Calu3 (cell line): ENCODE measurements at regions not wholly inside any gene's neighbourhood (a gene's known extent, or its start where the extent isn't known, plus 50 kb on each side); places are given as distances from the start of the nearest gene placed in this dataset.
"Not testable (repeated sequence)": the region's sequence is repeated elsewhere in the genome, so short reads cannot be mapped to it uniquely, and the experiment has no call there.

Experiments
- BruUV-seq: library from RNA; stranded (reverse); fragments of 400-500 nt; replicated peaks from 2 replicates; lab custom pipeline; 2021; lab: Mats Ljungman, UMichigan
- CTCF ChIA-PET: fragments of 300-600 bp; sonication (Branson Sonifier 250); formaldehyde crosslinking; loops from one replicate; lab custom pipeline; 2022; ENCODE audit warnings: antibody characterized with exemption; lab: Charles Lee
- DNase-seq: peaks from one replicate; pipeline ENCODE4 v3.0.0; 2022
- H3K27ac Mint-ChIP-seq: one replicate; pipeline ENCODE4 v1.8.0; 2022; ENCODE audit warnings: mixed read lengths; ENCODE audit not compliant: unreplicated experiment
- H3K27me3 Mint-ChIP-seq: one replicate; pipeline ENCODE4 v1.8.0; 2022; ENCODE audit warnings: mixed read lengths; ENCODE audit not compliant: unreplicated experiment
- H3K36me3 Mint-ChIP-seq: one replicate; pipeline ENCODE4 v1.8.0; 2022; ENCODE audit warnings: mild to moderate bottlenecking, moderate library complexity, mixed read lengths; ENCODE audit not compliant: insufficient read depth, unreplicated experiment
- H3K4me1 Mint-ChIP-seq: one replicate; pipeline ENCODE4 v1.8.0; 2022; ENCODE audit warnings: mild to moderate bottlenecking, low read depth, mixed read lengths; ENCODE audit not compliant: unreplicated experiment
- H3K4me3 Mint-ChIP-seq: one replicate; pipeline ENCODE4 v1.8.0; 2022; ENCODE audit warnings: mild to moderate bottlenecking, low read depth, moderate library complexity, mixed read lengths; ENCODE audit not compliant: unreplicated experiment
- H3K9me3 Mint-ChIP-seq: one replicate; pipeline ENCODE4 v1.8.0; 2022; ENCODE audit warnings: low read depth, mixed read lengths; ENCODE audit not compliant: unreplicated experiment
- CTCF ChIP-seq: fragments of 200-600 bp; IDR thresholded peaks from one replicate; pipeline ENCODE4 v1.8.0; 2022; ENCODE audit warnings: antibody characterized with exemption; ENCODE audit not compliant: unreplicated experiment
- intact Hi-C: fragments of 100-400 bp; cut with micrococcal nuclease; formaldehyde crosslinking; loops from one replicate; pipeline ENCODE4 v1.10.0; 2022; ENCODE audit not compliant: unreplicated experiment

GRCh38 chr10:8163824-8164223 lies 109.3 kb downstream of the GATA3 start:
- intact Hi-C loops, result no loop called here
- Mint-ChIP-seq H3K4me1 (peaks cover 6% of the 10 kb centered on the region), H3K36me3 (no peaks in the 10 kb centered on the region), H3K4me3 (no peak overlapping the region), H3K27me3 (no peaks in the 10 kb centered on the region), H3K9me3 (peaks cover 10% of the 10 kb centered on the region), H3K27ac (no peak overlapping the region)
- no TSS peak for BruUV-seq
- CTCF ChIA-PET, result no interaction called here
- TF ChIP-seq CTCF, result no peak
- no peak for DNase-seq

- H3K4me3 Mint-ChIP-seq, H3K27ac Mint-ChIP-seq, BruUV-seq, H3K4me1 Mint-ChIP-seq, H3K36me3 Mint-ChIP-seq, intact Hi-C loops, DNase-seq, CTCF ChIA-PET, H3K27me3 Mint-ChIP-seq: not testable (repeated sequence)
- peaks cover 15% of the 10 kb centered on the region for H3K9me3 Mint-ChIP-seq
Observed at GRCh38 chr10:8164640-8165039, 110.2 kb downstream of the GATA3 start.

GRCh38 chr10:8168836-8169235 lies 114.3 kb downstream of the GATA3 start:
- peaks cover 14% of the 10 kb centered on the region for H3K9me3 Mint-ChIP-seq
- H3K4me1 Mint-ChIP-seq, result no peaks in the 10 kb centered on the region
- intact Hi-C loops, result no loop called here

GRCh38 chr10:8171008-8171407 lies 116.5 kb downstream of the GATA3 start:
- peaks cover 12% of the 10 kb centered on the region for H3K9me3 Mint-ChIP-seq
- no peak overlapping the region for H3K27ac Mint-ChIP-seq
- CTCF ChIA-PET, result no interaction called here
- intact Hi-C loops, result no loop called here
- no peaks in the 10 kb centered on the region for H3K27me3 Mint-ChIP-seq
- TF ChIP-seq CTCF, result no peak
- no peak for DNase-seq
- no peaks in the 10 kb centered on the region for H3K4me1 Mint-ChIP-seq
- no TSS peak for BruUV-seq
- no peaks in the 10 kb centered on the region for H3K36me3 Mint-ChIP-seq
- H3K4me3 Mint-ChIP-seq, result no peak overlapping the region

More at GRCh38 chr10:8168836-8169235, 114.3 kb downstream of the GATA3 start:
- no TSS peak for BruUV-seq
- no peaks in the 10 kb centered on the region for H3K27me3 Mint-ChIP-seq
- CTCF ChIA-PET, result no interaction called here
- H3K4me3 Mint-ChIP-seq, result no peak overlapping the region
- no peak for DNase-seq
- H3K36me3 Mint-ChIP-seq, result no peaks in the 10 kb centered on the region
- H3K27ac Mint-ChIP-seq, result no peak overlapping the region
- TF ChIP-seq CTCF, result no peak

GRCh38 chr10:8172604-8173003 lies 118.1 kb downstream of the GATA3 start:
- CTCF ChIA-PET, result no interaction called here
- Mint-ChIP-seq H3K36me3 (no peaks in the 10 kb centered on the region), H3K9me3 (peaks cover 11% of the 10 kb centered on the region), H3K4me3 (no peak overlapping the region), H3K4me1 (no peaks in the 10 kb centered on the region), H3K27me3 (no peaks in the 10 kb centered on the region), H3K27ac (no peak overlapping the region)
- DNase-seq, result no peak
- intact Hi-C loops, result no loop called here
- no TSS peak for BruUV-seq
- TF ChIP-seq CTCF, result no peak
